Inferior parietal cortex (tissue), 1 donor: ENCODE measurements at regions not wholly inside any gene's neighbourhood (a gene's known extent, or its start where the extent isn't known, plus 50 kb on each side); places are given as distances from the start of the nearest gene placed in this dataset.
"Not testable (repeated sequence)": the region's sequence is repeated elsewhere in the genome, so short reads cannot be mapped to it uniquely, and the experiment has no call there.

Experiments
- DNase-seq: peaks from one replicate; pipeline ENCODE4 v3.0.0-alpha.2; 2016; ENCODE audit errors: extremely low spot score

- DNase-seq: not testable (repeated sequence)
Observed at GRCh38 chr5:130596647-130597046, 568.4 kb downstream of the HINT1 start.

DNA sequence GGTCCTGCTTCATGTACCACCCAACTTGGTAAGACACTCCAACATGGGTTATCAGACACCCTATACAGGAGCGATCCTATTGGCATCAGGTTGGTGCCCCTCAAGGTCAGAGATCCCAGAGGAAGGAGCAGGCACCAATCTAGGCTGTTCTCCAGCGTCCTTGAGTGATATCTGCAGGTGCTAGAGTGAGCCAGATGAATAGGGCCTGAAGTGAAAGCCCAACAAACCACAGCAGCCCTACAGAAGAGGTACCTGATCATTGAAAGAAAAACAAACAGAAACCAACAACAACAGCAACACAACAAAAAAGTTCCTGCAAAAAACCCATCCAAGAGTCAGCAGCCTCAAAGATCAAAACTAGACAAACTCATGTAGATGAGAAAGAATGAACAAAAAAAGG is 584.8 kb downstream of the HINT1 start:
- DNase-seq: no peak

GRCh38 chr5:130578354-130578753 is 586.7 kb downstream of the HINT1 start:
- DNase-seq: no peak

GRCh38 chr5:130571076-130571475 is 594.0 kb downstream of the HINT1 start:
- DNase-seq: no peak

DNA sequence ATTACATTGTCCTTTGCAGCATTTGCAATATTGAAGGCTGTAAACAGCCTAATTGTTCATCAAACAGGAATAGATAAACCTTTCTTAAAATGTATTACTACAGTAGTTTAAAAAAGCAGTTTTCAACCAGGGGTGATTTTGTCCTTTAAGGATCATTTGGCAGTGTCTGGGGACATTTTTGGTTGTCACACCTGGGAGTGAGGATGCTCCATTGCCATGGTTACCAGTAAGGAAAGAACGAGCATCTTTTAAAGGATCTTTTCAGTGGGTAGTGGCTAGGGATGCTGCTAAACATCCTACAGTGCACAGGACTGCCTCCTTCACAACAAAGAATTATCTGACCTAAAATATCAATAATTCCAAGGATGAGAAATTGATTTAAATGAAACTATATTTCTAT is 596.3 kb downstream of the HINT1 start:
- DNase-seq: no peak

DNA sequence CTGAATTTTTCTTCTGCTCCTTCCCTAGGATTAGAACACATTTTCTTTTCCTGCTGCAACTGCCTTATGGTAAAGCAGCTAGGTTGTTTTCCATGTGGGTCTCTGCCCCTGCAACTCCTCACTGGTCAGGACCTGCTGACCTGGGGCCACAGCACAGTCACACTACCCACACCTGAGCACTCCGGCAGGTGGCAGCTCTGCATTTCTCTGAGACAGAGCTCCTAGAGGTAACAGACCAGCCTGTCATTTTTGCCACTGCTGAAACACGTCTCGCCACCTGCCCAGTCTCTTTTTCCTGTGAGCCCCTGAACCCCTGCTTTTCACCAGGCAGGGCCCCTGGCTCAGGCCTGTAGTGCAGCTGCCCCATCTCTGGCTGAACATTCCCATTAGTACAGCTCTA is 609.6 kb downstream of the HINT1 start:
- no peak for DNase-seq

DNA sequence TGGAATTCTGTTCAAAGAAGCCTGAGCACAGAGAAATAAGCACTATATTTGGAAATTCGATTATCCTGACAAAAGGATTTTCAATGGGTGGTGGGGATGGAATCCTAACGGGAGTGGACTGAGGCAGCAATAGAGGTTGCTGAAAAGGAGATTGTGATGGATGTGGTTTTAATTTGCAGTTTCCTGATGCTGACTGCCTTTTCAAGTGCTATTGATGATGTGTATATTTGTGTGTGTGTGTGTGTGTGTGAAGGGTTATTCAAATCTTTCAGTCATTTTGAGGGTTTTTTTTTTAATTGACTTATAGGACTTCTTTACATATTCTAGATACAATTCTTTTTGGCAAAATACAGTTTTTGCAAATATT is 614.5 kb downstream of the HINT1 start:
- no peak for DNase-seq

GRCh38 chr5:130549884-130550561 is 615.0 kb downstream of the HINT1 start:
- DNase-seq: no peak

- no peak for DNase-seq
Observed at GRCh38 chr5:130546211-130546610, 618.8 kb downstream of the HINT1 start.

DNA sequence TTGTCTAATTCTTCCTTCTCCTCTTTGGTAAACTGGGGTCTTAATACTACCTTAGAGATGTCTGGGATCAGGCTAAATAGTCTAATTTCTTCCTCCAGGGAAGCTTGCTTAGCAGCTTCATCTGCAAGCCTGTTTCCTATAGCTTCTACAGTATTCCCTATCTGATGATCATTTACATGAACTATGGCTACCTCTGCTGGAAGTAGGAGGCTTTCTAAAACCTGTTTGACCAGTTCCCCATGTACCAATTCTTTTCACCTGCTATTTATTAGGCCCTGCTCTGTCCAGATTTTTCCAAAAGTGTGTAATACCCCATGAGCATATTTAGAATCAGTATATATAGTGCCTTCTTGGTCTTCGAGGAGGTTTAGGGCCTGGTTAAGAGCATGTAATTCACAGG is 619.8 kb downstream of the HINT1 start:
- DNase-seq: no peak

GRCh38 chr5:130541617-130542221 is 623.3 kb downstream of the HINT1 start:
- no peak for DNase-seq

GRCh38 chr5:130536691-130537090 is 628.4 kb downstream of the HINT1 start:
- DNase-seq: no peak

DNA sequence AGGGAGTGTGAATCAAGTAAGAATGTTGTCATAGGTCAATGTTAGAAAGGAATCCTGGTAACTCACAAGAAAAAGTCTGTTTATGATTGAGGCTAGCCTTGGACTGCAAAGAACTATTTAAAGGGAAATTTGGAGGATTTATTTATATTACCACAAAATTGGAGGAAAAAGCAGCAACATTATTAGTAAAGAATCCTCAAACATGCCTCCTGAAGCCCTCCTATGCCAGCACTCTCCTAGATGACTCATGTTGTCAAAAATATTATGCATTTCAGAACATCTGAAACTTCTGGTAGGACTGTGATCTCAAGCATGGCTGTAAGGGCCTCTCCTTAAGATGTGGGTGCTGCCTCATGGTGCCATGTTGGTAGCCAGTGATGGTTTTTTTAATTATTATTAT is 628.5 kb downstream of the CHSY3 start:
- DNase-seq: no peak

DNA sequence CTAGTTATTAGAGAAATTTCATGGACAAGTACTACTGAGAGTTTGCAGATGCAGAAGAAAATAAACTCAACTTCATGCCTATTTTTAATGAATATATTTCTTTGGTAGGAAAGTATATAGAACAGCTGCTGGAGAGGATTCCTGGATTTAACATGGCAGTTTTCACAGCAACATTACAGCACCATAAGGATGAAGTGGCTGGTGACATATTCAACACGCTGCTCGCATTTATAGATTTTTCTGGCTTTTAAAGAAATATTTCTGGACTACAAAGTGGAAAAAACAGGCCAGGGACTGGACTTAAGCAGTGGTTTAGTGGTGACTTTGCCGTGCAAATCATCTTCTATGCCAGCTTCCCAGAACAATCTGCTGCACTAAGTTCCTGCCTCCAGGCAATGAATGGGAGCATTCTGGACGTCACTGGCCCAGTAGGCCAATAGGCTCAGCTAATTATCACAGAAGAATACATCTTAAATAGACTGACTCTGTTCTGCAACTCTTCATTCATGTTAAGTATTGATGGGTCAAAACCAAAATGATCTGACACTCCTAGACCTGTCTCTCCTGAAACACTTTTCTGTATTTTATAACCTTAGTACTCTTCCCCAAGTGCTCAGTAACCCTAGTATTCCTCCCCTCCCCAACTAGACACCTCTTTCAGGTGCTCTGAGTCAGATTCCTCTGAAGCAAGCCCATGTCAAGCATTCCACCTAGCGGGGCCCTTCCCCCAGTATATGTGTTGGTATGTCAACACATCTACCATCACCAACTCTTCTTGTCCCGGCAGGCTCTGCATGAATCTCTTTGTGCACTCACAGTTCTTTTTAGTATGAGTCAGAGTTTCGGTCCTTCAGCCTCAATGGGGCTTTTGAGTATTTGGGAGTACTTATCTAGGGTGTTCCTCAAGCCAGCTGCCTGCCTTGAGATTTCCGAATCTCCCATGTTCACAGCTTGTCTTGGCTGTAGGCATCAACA is 625.5 kb downstream of the CHSY3 start:
- DNase-seq: peak; percentile 8

DNA sequence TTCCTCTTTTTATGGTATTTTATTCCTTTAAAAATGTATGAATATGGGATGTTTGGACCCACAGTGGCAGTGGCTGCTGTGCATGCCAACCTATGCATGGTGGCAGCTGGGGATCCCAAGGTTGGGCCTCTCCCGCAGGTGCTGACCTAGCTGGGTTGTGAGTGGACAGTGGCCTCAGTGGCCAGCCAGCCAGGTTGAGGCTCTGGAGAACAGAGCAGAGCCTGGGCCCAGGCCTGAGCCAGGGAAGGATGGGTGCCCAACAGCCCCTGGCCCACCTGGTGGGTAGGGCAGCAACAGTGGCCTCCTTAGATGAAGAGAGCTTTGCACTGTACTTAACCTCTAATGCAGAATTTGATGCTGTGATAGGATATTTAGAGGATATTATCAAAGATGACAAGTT is 624.8 kb downstream of the CHSY3 start:
- DNase-seq: no peak

- no peak for DNase-seq
Observed at GRCh38 chr5:130528474-130528873, 624.2 kb downstream of the CHSY3 start.

GRCh38 chr5:130526708-130527107 is 622.4 kb downstream of the CHSY3 start:
- DNase-seq: no peak

DNA sequence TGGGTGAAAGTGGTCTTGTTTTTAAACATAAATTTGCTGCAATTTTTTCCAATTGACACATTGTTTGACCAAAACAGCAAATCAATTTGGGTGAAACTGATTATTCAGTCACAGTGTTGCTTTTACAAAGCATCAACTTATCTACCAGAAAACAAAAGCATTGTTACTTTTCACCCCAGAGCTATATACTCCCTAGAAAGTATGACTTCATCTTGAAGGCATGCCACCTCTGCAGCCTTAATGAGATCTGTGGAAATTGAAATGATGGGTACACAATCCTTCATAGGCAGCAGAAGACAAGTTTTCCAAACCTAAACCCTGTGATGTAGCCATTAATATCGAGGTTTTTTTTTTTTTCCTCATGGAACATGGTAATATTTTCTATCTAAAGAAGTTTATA is 615.9 kb downstream of the CHSY3 start:
- DNase-seq: no peak

DNA sequence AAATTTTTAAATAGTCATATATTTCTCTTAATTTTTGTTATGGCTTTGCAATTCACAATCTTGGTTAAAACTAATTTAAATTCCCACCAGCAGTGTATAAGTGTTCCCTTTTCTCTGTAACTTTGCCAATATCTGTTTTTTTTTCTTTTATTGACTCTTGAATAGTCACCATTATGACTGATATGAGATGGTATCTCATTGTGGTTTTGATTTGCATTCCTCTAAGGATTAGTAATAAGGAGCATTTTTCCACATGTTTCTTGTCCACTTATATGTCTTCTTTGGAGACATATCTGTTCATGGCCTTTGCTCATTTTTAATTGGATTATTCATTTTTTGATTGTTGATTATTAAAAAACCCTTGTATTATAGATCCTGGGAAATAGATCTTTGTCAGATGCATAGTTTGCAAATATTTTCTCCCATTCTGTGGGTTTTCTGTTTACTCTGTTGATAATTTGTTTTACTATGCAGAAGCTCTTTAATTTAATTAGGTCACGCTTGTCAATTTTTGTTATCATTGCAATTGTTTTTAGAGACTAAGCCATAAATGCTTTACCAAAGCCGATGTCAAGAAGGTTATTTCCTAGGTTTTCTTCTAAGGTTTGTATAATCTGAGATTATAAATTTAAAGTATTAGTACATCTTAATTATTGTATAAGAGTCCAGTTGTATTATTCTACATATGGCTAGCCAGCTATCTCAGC is 610.9 kb downstream of the CHSY3 start:
- DNase-seq: no peak

DNA sequence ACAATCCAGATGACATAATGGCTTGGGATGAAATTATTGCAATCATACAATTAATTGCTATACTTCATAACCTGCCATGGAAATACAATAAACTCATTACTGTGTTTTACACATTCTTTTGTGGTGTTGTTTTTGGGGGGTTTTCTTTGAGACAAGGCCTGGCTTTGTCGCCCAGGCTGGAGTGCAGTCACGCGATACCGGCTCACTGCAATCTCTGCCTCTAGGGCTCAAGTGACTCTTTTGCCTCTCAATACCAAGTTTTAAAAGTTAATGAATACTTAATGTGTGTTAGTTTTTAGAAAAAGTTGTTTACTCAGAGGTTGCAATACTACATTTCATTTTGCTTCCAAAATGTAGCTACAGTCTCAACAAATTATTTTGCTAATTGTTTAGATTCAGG is 598.4 kb downstream of the CHSY3 start:
- DNase-seq: no peak

GRCh38 chr5:130501151-130501865 is 597.0 kb downstream of the CHSY3 start:
- no peak for DNase-seq
